GM21447 (cell line): ENCODE measurements at regions not wholly inside any gene's neighbourhood (a gene's known extent, or its start where the extent isn't known, plus 50 kb on each side); places are given as distances from the start of the nearest gene placed in this dataset.

Experiments used
- ATAC-seq: cut with Tn5 transposase; IDR thresholded peaks from one replicate; pipeline ENCODE4 v1.9.1; 2021; ENCODE audit not compliant: unreplicated experiment

DNA sequence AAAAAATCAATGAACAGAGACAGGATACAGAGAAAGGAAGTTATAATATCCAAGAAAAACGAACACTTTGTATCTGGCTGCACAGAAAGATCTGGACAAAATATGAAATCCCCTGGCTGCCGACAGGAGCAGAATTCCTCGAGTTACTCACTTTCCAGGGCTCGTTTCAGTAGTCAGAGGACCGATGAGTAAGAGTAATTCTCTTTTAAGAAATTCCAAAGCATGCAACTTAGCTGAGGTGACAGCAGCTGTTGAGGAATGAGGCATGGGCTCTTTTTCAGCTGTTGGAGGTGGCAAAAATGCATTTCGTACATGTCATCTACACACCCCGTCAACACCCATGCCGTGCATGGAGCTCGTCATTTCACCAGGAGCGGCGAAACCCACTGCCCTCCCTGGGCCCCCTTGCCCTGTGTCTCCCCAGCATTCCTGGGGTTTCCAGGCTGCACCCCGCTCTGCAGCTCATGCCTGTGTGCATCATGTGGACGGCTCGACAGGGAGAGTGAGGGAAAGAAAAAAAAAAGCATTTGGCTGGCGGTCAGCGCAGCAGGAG, 210.8 kb upstream of the SMIM21 start:
- ATAC-seq, result no peak

DNA sequence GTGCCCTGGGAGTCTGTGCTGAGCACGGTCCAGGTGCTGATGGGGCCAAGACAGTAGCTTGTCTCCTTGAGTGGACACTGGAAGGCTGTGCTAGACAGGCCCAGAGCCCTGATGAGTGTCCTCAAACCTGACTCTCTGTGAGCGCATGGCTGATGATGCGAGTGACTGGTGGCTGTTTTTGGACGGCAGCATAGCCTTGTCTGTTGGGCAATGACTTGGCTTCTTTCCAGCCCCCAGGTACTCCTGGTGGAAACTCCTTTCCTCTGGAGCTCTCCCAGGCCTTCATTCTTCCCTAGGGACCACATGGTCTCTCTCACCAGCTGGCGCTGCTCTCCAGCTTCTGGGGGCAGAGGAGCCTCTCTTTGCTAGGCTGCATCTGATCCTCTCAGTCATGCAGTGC, 207.6 kb upstream of the SMIM21 start:
- ATAC-seq, result no peak

DNA sequence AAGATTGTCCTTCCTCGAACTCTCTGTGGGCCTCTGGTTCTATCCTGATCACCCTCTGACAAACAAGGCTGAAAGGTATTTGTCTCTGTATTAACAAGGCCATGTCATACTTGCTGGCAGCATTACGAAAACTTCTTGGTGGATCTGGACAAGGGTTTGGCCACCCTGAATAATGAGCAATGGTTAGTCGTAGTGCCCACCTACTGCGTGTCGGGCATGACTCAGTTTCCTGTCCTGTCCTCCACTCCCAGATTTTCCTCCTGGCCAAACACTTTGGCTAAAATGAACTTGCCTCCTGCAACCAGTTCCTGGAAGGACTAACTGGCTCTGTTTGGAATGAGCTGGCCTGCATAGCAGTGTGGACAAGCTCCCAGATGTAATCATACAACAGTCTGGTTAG, 198.5 kb upstream of the SMIM21 start:
- no peak for ATAC-seq

DNA sequence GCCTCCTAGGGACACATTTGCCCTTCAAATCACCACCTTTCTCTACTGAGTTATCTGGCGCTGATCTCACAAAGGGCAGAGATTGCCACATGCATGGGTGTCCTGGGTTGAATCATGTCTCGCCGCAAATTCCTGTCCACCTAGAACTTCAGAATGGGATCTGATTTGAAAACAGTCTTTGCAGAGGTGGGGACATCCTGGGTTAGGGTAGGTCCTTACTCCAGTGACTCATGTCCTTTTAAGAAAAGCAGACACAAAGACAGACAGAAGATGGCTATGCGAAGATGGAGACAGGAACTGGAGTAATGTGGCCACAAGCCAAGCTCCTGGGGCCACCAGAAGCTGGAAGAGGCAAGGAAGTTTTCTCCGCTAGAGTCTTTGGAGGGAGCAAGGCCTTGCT, 197.4 kb upstream of the SMIM21 start:
- ATAC-seq, result no peak

DNA sequence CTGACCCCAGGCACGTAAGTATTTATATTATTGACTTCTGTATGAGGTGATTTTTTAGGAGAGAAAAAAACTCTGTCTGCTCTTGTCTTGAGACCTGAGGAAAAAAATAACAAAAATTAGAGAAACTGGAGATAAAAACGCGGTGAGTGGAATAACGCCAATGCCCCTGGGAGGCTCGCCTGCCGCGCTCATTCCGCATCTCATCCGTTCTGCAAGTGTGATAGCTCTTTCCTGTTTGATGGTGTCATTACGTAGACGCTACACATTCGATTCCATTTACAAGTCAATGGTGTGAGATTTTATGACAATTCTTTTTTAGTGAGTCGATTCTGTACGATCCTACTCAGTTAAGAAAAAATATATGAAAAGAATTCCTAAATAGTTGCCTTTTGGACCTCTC, 194.3 kb upstream of the SMIM21 start:
- ATAC-seq, result no peak

DNA sequence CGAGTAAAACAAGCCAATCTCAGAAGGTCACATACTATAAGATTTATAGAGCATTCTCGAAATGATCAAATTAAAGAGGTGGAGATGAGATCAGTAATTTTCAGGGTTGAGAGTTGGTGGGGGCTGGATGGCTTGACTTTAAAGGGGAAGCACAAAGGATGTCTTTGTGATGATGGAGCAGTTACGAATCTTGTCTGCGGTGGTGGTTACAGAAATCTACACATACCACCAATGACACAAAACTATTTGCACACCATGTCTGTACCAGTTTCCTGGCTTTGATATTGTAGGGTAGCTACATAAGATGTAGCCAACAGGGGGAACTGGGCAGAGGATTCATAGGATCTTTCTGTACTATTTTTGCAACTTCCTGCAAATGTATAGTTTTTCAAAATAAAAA, 190.6 kb upstream of the SMIM21 start:
- ATAC-seq, result no peak

DNA sequence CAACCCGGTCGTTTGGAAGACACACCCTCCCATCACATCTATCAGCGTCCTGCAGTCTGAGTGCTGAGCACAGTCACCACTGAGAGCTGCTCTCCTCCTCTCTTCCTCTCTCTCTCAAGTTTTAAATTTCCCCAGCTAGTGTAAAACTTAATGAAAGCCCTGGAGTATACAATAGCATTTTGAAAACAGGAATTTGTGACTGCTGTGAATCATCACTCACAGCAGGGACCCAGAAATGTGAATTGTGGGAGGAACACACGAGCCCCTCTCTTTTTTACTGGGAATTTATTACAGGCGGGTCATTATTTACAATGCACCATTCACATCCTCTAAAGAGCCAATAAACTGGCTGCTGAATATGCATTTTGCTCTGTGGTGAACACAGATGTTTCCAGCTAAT, 185.0 kb upstream of the SMIM21 start:
- ATAC-seq, result no peak

DNA sequence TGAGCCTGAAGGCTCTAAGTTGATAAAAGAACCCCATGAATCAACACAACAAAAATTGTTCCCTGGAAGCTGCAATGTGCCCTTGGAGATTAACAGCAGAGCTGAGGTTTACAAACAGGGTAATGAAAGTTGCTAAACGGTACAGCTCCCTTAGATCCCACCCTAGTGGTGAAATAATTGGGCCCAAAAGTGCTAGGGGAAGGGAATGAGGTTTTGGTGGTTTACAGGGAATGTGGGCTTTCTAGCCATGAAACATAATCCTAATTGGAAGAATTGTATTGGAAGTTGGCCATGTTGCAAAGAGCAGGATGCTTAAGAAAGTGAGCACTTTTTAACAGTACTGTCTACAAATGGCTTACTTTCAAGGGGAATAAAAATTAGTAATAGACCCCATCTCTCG, 180.2 kb upstream of the SMIM21 start:
- ATAC-seq, result no peak

DNA sequence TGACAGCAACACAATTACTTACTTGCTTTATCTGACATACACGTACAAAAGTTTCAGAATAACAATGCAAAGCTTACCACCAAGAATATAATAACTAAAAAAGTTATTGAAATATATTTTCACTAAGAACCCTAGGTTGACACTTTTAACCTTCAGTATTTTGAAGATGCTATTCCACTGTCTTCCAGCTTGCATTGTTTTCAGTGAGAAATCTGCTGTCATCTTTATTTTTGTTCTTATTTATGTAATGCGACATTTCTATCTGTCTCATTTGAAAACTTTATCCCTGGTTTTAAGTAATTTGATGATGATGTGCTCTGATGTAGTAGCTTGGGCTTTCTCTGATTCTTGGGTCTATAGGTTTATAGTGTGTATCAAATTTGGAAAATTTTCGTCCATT, 165.0 kb upstream of the SMIM21 start:
- ATAC-seq, result no peak

DNA sequence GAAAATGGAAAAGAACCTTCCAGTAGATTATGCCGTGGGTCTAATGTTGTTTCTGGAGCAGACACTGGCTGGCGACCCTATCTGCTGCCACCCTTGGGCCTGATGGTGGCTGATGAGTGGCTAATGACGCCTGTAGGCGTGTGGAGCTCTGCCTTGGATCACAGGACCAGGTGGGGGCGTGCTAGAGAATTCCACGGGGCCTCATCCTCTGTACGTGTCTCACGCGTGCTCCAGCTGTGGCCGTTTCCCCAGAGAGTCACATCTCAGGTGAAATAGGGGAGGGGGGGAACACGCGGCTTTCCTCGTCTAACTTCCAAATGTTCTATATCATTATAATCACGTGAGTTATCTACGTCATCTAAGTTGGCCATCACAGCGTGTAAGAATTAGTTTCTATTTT, 160.9 kb upstream of the SMIM21 start:
- ATAC-seq, result no peak

DNA sequence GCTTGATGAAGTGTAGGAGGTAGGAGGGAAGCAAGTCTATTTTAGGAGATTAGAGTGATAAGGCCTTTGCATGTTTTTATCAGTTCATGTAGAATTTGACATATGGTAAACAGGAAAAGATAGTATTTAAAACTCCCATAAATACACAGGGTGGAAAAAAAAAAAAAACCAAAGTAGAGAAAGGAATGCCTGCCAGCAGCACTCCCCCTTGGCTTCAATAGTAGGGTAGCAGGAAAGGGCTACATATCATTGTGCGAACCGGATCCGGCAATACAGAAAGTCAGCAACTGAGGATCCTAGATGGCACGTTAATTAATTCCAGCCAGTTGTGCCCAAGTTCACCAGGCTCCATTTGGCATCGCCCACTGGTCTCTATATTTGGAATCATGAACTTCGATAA, 159.6 kb upstream of the SMIM21 start:
- ATAC-seq, result no peak

DNA sequence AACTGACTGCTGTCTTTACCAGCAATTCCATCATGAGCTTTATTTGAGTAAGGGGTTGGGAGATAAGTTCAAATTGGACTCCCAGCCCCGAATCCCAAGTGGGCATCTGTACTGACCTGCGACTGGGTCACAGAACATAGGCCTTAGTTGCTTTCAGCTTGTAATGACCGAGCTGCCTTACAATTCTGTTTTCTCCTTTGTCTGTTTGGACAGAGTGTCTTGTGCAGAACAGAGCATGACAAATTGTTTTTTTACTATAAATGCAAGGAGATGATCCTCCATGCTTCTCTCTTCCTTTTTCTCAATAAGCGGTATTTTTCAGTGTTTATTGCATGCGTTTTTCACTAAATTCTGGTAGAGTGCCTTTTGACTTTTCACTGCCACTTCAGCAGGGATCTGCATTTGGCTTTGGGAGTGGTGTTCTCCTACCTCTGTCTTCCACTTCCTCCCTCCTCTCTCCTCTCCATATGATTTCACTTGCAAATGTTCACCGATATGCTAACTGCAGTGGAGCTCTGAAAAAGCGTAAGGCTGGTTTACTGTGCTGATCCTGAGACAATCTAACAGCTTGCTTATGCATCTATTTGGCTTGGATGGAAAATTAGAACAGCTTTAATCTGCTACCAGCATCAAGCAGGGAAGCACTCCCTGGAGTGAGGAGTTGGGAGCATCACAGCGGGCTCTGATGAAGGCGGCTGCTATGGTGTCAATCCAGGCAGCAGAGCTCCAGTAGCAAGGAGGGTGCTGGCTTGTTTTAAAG, 158.8 kb upstream of the SMIM21 start:
- ATAC-seq, result no peak

DNA sequence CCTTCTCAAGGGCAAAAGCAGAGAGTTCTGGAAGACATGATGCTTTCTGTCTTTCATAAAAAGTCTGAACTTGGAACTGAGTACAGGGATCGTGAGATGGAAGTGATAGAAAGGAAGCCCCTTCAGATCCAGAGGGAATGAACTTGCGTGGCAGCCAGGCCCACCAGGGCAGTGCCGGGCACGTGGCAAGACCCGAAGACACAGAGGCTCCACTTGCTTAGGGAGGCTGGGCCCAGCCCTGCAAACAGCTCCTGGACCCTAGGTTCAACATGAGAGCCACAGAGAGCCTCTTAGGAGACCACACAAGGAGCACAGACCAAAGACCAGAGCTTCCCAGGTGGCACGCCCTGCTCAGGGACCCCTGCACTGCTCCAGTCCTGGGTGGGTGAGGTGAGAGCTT, 155.4 kb upstream of the SMIM21 start:
- ATAC-seq, result no peak

DNA sequence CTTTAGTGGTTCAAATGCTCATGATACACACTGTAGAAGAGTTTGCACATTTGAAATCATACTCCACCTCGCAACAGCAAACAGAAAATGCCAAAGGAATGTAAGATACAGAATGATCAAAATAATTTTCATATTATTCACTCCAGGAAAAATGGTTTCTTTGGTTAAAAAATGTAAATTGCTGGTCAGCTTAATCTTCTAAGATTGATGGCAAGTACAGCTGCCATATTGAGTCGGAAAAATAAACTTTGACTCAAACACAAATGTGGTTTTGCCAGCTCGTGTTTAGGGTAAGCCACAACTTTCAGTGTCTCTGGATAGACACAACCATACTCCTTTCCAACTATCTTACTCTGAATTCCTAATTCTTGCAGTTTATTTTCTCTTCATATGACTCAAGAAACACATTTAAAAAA, 154.9 kb upstream of the SMIM21 start:
- no peak for ATAC-seq

DNA sequence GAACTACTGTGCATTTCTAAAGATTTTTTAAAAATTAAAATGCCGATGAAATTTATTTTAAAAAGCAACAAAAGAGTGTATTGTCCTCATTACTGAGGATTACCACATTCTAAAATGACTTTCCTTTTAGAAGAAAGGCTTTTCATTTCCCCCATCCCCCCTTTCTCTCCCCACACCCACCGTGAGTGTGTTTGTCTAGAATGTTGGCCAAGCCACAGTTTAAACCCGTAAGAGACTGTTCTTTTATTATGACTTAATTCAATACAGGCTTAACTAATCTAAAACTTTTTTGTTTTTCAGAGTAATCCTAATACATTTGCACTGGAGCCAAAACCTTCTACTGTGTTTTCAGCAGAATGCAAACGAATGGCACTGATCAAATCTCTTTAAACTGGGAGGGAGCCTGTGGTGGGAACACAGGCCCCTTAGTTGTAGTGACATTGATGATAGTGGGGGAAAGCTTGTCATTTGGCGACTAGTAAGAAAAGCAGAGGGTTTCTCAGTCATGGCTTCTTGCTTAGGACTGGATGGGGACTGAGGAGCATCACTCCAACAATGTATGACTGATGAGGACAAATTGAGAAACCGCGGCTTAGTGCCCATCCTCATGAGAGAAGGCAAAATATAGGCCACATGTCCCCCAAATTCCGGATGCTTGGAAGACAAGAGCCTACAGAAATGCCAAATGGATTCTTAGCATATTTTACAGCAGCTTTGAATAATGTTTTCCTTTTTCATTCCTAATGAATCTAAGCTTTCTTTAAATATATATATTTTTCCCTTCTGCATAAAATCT, 154.0 kb upstream of the SMIM21 start:
- ATAC-seq, result no peak

DNA sequence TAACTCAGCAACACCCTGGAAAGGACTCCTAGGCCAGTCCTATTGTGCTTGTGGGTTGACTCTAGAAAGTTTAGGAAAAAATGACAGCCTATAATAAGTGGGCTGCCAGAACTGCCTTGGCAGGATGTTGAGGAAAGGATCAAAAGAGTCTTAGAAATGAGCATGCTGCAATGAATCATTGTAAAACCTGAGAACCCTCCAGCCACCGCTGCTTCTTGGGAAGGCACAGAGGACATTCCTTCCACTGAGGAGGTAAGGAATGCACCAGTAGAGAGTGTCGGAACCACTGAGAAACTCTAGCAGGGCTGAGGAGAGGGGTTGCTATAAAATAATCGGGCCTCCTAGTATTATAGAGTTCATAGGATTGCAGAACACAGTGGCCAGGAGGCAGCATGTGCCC, 146.7 kb upstream of the SMIM21 start:
- no peak for ATAC-seq

DNA sequence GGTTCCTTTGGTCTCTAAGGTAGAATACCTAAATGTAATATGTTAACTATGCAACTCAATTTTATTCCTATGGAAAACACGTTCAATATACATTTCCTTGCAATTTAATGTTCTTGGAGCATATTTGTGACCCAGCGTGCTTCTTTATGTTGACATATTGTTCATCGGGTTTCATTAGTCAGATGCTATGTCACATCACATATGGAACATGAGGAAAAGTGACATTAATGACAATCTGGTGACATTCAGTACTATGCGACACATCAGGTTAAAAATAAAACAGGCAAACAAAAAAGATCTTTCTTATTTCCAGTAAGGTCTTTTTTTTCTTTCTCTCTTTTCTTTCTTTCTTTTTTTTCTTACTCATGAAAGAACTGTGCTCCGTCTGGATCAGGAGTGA, 135.6 kb upstream of the SMIM21 start:
- no peak for ATAC-seq

DNA sequence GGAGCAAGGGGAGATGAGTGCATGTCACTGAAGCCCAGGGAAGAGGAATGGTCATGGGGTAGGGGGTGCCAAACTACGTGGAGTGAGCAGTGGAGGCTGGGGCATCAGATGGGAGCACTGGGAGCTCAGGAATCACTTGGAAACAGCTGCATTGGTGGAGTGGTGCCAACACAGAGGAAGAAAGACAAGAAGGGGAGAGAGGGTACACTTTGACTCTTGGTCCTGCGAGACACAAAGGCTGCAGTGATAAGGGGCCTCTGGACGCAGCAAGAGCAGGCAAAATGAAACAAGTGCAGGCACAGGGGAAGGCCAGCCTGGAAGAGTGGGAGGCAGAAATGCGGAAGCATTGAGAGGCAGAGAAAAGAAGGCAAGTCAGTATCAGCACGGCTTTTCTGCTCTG, 134.7 kb upstream of the SMIM21 start:
- no peak for ATAC-seq

DNA sequence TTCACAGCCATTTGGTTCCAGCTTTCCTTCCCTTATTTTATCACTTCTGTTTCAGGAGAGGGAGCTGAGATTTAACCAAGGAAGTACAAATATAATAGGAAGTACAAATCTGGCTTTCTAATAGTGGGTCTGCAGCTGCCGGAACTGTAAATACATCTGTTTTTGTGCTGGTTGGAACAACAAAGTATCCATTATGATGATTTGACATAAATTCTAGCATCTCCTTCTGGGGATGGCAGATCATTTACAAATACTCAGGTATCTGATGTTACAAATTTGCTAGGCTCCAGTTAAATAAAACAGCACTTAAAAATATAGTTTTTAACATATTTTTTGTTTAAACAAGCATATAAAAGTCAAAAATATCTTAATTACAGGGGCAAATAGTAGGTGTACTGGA, 131.3 kb upstream of the SMIM21 start:
- ATAC-seq, result no peak

DNA sequence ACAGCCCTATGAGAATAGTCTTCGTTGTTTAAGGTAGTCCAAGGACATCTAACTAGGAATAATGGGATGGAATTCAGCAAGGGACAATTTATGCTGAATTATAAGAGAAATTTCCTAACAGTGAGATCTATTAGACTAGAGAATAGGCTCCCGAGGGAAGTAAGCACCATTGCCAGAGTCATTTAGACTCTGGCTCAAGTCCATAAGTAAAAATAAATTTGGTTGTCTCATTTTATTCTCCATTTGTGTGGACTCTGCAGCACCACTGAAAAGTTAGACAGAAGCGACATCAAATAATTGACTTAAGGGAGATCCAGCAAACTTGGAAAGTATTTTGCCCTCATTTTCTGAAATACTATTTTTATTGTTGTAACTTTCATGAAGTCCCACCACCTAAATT, 129.3 kb upstream of the SMIM21 start:
- ATAC-seq, result no peak

DNA sequence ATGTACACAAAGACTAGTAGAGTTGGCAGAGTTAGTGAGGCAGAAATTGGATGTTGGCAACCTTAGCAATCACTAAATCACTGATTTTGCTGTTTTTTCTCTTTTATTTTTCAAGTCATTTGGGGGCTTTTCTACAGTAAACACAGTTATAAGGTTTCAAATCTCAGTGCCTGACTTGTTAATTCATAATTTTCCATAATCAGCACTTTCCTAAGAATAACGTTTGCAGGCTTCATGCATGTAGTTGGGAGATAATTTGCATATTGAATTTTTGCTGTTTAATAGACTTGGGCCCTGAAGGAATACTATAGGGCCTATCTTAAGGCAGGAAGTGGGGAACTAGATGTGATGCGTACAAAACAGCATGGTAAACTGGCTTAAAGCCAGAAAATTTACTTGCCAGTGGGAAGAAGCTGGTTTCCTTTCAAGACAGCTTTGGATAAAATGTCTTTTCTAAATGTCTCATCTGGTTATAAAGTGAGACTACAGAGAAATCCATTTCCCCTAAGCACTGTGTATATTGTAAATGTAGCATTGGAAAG, 127.2 kb upstream of the SMIM21 start:
- no peak for ATAC-seq

DNA sequence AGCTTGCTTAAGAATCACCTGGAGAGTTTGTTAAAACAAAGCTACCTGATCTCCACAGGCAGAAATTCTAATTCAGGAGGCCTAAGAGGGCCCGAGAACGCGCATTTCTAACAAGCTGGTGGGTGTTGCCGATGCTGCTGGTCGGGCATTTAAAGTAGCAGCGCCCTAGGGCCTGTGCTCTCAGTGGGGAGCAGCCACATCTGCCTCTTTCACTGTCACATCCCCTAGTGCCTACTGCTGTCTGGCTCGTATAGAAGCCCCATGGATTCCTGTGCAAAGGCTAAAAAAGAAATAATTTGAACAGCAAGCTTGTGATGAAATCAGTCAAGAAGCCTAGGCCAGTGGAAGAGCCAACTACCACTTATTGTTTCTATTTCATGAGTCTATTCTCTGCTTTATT, 126.7 kb upstream of the SMIM21 start:
- ATAC-seq, result no peak
